Endothelial cell (in vitro differentiated cells): ENCODE measurements at regions not wholly inside any gene's neighbourhood (a gene's known extent, or its start where the extent isn't known, plus 50 kb on each side); places are given as distances from the start of the nearest gene placed in this dataset.
A peak's percentile ranks its signal among the peaks of the same experiment; 100 is the strongest.

Source experiments
- DNase-seq: peaks from one replicate; pipeline ENCODE4 v3.0.0; 2021; ENCODE audit warnings: low spot score
- H3K27ac Mint-ChIP-seq: one replicate; pipeline ENCODE4 v1.8.0; 2021; ENCODE audit warnings: mixed read lengths, inconsistent platforms; ENCODE audit not compliant: unreplicated experiment
- H3K27me3 Mint-ChIP-seq: one replicate; pipeline ENCODE4 v1.8.0; 2021; ENCODE audit warnings: mild to moderate bottlenecking, moderate library complexity, mixed read lengths, inconsistent platforms; ENCODE audit not compliant: unreplicated experiment
- H3K36me3 Mint-ChIP-seq: one replicate; pipeline ENCODE4 v1.8.0; 2021; ENCODE audit warnings: mild to moderate bottlenecking, low read depth, mixed read lengths, inconsistent platforms; ENCODE audit not compliant: unreplicated experiment
- H3K4me1 Mint-ChIP-seq: one replicate; pipeline ENCODE4 v1.8.0; 2021; ENCODE audit warnings: mild to moderate bottlenecking, mixed read lengths, inconsistent platforms; ENCODE audit not compliant: unreplicated experiment
- H3K4me3 Mint-ChIP-seq: one replicate; pipeline ENCODE4 v1.8.0; 2021; ENCODE audit warnings: mild to moderate bottlenecking, mixed read lengths, inconsistent platforms; ENCODE audit not compliant: unreplicated experiment
- H3K9me3 Mint-ChIP-seq: one replicate; pipeline ENCODE4 v1.8.0; 2021; ENCODE audit warnings: mixed read lengths, inconsistent platforms; ENCODE audit not compliant: unreplicated experiment
- TF ChIP-seq, protein P1 (sequence below): fragments of 200-600 bp; sonication (generic); IDR thresholded peaks from one replicate; pipeline ENCODE4 v1.5.0; 2021; ENCODE audit warnings: antibody characterized with exemption; ENCODE audit not compliant: unreplicated experiment

DNA sequence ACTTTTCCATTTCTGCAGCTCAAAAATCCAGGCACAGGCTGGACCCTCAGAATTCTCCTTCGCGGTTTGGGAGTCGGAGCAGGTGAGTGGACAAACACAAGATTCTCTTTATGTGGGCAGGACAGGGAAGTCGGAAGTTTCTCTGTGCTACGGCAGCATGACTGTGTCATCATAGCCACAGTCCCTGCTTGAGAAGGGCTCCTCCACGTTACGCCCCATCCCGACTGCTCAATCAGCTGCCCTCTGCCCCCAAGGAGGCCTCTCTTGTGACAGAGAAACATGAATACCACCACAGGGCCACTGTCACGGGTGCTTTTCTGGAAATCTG lies 89.0 kb upstream of the SHISAL1 start:
- Mint-ChIP-seq H3K4me3 (no peak overlapping the region), H3K27me3 (peaks cover 1% of the 10 kb centered on the region), H3K4me1 (peaks cover 2% of the 10 kb centered on the region), H3K9me3 (no peaks in the 10 kb centered on the region), H3K27ac (no peak overlapping the region), H3K36me3 (no peaks in the 10 kb centered on the region)
- no peak for DNase-seq
- TF ChIP-seq, protein P1, sequence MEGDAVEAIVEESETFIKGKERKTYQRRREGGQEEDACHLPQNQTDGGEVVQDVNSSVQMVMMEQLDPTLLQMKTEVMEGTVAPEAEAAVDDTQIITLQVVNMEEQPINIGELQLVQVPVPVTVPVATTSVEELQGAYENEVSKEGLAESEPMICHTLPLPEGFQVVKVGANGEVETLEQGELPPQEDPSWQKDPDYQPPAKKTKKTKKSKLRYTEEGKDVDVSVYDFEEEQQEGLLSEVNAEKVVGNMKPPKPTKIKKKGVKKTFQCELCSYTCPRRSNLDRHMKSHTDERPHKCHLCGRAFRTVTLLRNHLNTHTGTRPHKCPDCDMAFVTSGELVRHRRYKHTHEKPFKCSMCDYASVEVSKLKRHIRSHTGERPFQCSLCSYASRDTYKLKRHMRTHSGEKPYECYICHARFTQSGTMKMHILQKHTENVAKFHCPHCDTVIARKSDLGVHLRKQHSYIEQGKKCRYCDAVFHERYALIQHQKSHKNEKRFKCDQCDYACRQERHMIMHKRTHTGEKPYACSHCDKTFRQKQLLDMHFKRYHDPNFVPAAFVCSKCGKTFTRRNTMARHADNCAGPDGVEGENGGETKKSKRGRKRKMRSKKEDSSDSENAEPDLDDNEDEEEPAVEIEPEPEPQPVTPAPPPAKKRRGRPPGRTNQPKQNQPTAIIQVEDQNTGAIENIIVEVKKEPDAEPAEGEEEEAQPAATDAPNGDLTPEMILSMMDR = no peak

DNA sequence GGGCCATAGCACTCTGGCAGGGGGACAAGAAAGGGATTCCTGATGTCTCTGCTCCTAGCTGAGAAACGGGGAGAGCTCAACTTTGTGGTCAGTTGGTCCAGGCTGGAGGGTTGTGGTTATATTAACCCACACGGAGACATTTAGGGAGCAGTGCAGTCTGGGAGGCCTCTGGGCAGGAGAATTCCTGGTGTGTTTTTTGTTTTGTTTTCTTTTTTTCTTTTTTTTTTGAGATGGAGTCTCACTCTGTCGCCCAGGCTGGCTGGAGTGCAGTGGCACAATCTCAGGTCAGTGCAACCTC lies 88.0 kb upstream of the SHISAL1 start:
- H3K4me1 Mint-ChIP-seq = peaks cover 2% of the 10 kb centered on the region

DNA sequence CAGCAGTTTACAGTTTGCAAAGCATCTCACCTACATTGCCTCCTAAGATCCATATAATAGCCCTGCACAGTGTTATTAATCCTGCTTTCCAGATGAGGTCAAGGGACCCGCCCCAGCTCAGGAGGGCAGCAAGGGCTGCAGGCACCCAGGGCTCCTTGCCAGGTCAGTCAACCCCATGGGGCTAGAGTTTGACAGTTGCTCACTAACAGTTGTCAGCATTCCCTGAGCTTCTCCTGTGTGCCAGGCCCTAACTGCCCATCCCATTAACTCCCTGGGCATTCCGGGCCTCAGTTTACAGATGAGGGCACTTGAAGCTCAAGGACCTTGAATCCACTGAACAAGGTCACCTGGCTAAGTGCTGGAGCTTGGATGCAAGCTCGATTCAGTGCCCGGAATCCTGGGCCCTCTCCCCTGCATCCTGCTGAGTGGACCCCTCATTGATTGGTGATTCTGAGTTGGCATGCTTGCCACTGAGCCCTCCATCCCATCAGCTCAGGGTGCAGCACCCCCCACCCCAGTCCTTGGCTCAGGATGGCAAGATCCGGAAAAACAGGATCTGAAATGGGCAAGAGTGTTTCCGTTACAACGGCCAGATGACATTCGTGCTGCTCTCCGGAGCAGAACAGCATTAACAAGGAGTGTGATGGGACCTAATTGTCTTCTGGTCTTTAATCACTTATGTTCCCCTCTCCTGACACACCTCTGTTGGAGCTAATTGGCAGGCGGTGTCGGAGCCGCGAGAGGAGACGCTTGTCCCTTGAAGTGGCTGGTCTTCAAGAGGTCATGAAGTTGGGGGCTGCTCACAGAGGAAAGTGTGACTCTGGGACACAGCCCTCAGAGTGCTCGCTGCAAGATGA lies 87.4 kb upstream of the SHISAL1 start:
- peak; percentile 1 for DNase-seq
- Mint-ChIP-seq H3K4me3 (no peak overlapping the region), H3K27me3 (peaks cover 1% of the 10 kb centered on the region), H3K36me3 (no peaks in the 10 kb centered on the region), H3K27ac (no peak overlapping the region), H3K4me1 (peaks cover 2% of the 10 kb centered on the region), H3K9me3 (no peaks in the 10 kb centered on the region)
- TF ChIP-seq, protein P1 = no peak

More for the DNA sequence above, 88.0 kb upstream of the SHISAL1 start:
- H3K9me3 Mint-ChIP-seq = no peaks in the 10 kb centered on the region
- peaks cover 1% of the 10 kb centered on the region for H3K27me3 Mint-ChIP-seq
- no peak overlapping the region for H3K4me3 Mint-ChIP-seq
- TF ChIP-seq, protein P1 = no peak
- peak; percentile 0 for DNase-seq
- no peaks in the 10 kb centered on the region for H3K36me3 Mint-ChIP-seq
- H3K27ac Mint-ChIP-seq = no peak overlapping the region

DNA sequence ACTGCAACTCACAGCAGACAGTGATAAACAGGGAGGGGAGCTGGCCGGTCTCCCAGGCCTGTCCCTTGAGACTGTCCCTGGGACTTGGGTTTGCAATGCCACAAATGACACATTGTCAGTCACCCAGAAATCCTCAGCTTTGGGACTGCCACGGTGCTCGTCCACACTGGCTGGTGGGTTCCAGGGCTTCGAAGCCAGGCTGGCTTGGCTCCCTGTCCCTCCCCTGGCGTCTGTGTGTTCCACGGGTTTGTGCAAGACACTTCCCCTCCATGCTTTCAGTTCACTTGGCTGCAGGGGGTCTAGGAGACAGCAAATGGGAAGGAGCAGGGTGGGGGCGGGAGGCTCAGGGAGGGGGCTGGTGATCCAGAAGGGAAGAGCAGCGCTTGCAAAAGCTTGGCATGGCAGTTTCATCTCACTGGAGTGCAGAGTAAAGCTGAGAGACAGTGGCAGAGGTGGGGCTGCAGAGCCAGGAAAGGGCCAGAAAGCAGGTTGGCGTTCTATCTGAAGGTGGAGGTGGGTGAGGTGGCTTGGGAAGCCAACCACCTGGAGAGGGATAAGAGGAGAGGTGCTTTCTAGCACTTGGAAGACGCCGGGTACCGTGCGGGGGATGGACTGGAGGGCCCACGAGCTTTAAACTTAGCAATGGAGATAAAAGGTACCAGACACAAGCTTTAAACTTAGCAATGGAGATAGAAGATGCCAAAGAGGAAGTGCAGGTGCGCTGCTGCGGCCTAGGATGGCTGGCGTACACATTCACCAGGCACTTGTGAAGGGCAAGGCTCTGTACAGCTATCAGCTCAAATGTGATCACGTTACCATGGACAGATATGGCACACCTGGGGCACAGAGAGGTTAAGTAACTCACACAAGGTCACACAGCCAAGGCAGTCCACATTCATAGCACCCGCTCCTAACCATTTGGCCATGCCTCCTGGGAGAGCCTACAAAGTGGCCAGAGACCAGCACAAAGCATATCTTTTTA lies 86.4 kb upstream of the SHISAL1 start:
- TF ChIP-seq, protein P1 = no peak
- no peaks in the 10 kb centered on the region for H3K9me3 Mint-ChIP-seq
- H3K36me3 Mint-ChIP-seq = no peaks in the 10 kb centered on the region
- no peak overlapping the region for H3K4me3 Mint-ChIP-seq
- peaks cover 1% of the 10 kb centered on the region for H3K27me3 Mint-ChIP-seq
- H3K27ac Mint-ChIP-seq = no peak overlapping the region
- DNase-seq = peak; percentile 0
- H3K4me1 Mint-ChIP-seq = peaks cover 2% of the 10 kb centered on the region
